ENCODE measurements at regions not wholly inside any gene's neighbourhood (a gene's known extent, or its start where the extent isn't known, plus 50 kb on each side); places are given as distances from the start of the nearest gene placed in this dataset.

GRCh38 chr4:123215536-123215935, 181.1 kb upstream of the SPRY1 start:
- Histone ChIP-seq H3F3A (ENCODE audit: low read depth) (no peaks in the 10 kb centered on the region), H3K27me3 (ENCODE audit: insufficient read depth, low read length, poor library complexity, severe bottlenecking) (no peaks in the 10 kb centered on the region)
- TF ChIP-seq CTCF (conservative IDR thresholded peaks at IDR 0.05; ENCODE audit: low read length) (no peak), EZH2phosphoT487 (IDR thresholded peaks at IDR 0.05; ENCODE audit: borderline replicate concordance) (no peak)

GRCh38 chr4:123216543-123216942, 180.1 kb upstream of the SPRY1 start:
- H3K9me2 ChIP-seq (replicated peaks; ENCODE audit: low read depth, low read length), result no peaks in the 10 kb centered on the region
- H3K27me3 ChIP-seq (ENCODE audit: insufficient read depth, low read length, poor library complexity, severe bottlenecking), result no peaks in the 10 kb centered on the region
- H4K20me1 ChIP-seq (ENCODE audit: insufficient read depth, low read length, poor library complexity, severe bottlenecking), result no peaks in the 10 kb centered on the region
- no peaks in the 10 kb centered on the region for H3K9me3 ChIP-seq (ENCODE audit: insufficient read depth, low read depth, low read length)
- no peak overlapping the region for H3K9ac ChIP-seq (ENCODE audit: low read depth, low read length, poor library complexity, severe bottlenecking)
- H3F3A ChIP-seq (ENCODE audit: low read depth), result no peaks in the 10 kb centered on the region
- TF ChIP-seq CTCF (conservative IDR thresholded peaks at IDR 0.05; ENCODE audit: low read length) (no peak), EZH2phosphoT487 (IDR thresholded peaks at IDR 0.05; ENCODE audit: borderline replicate concordance) (no peak)
- H3K36me3 ChIP-seq (ENCODE audit: insufficient read depth, low read length), result no peaks in the 10 kb centered on the region
- no peak overlapping the region for H2AFZ ChIP-seq (ENCODE audit: low read length)
- H3K79me2 ChIP-seq (ENCODE audit: insufficient read depth, low read length), result no peaks in the 10 kb centered on the region
- no peak overlapping the region for H3K4me3 ChIP-seq (ENCODE audit: low read length, poor library complexity, severe bottlenecking)
- peaks cover 14% of the 10 kb centered on the region for H3K4me1 ChIP-seq (ENCODE audit: insufficient read depth, low read length, poor library complexity, severe bottlenecking)
- H3K4me2 ChIP-seq (ENCODE audit: low read depth, low read length, poor library complexity, severe bottlenecking), result no peak overlapping the region

More at GRCh38 chr4:123215536-123215935, 181.1 kb upstream of the SPRY1 start:
- no peaks in the 10 kb centered on the region for H3K9me3 ChIP-seq (ENCODE audit: insufficient read depth, low read depth, low read length)
- H3K79me2 ChIP-seq (ENCODE audit: insufficient read depth, low read length), result no peaks in the 10 kb centered on the region
- H3K4me3 ChIP-seq (ENCODE audit: low read length, poor library complexity, severe bottlenecking), result no peak overlapping the region
- H3K36me3 ChIP-seq (ENCODE audit: insufficient read depth, low read length), result no peaks in the 10 kb centered on the region
- H3K9ac ChIP-seq (ENCODE audit: low read depth, low read length, poor library complexity, severe bottlenecking), result no peak overlapping the region
- peaks cover 22% of the 10 kb centered on the region for H3K4me1 ChIP-seq (ENCODE audit: insufficient read depth, low read length, poor library complexity, severe bottlenecking)
- no peak overlapping the region for H2AFZ ChIP-seq (ENCODE audit: low read length)
- no peaks in the 10 kb centered on the region for H4K20me1 ChIP-seq (ENCODE audit: insufficient read depth, low read length, poor library complexity, severe bottlenecking)
- no peak overlapping the region for H3K4me2 ChIP-seq (ENCODE audit: low read depth, low read length, poor library complexity, severe bottlenecking)
- no peaks in the 10 kb centered on the region for H3K9me2 ChIP-seq (replicated peaks; ENCODE audit: low read depth, low read length)

- Histone ChIP-seq H3K79me2 (ENCODE audit: insufficient read depth, low read length) (no peaks in the 10 kb centered on the region), H3K4me2 (ENCODE audit: low read depth, low read length, poor library complexity, severe bottlenecking) (no peak overlapping the region), H3F3A (ENCODE audit: low read depth) (no peaks in the 10 kb centered on the region), H3K9ac (ENCODE audit: low read depth, low read length, poor library complexity, severe bottlenecking) (no peak overlapping the region), H4K20me1 (ENCODE audit: insufficient read depth, low read length, poor library complexity, severe bottlenecking) (no peaks in the 10 kb centered on the region), H3K4me3 (ENCODE audit: low read length, poor library complexity, severe bottlenecking) (no peak overlapping the region), H3K27me3 (ENCODE audit: insufficient read depth, low read length, poor library complexity, severe bottlenecking) (no peaks in the 10 kb centered on the region), H3K9me3 (ENCODE audit: insufficient read depth, low read depth, low read length) (no peaks in the 10 kb centered on the region), H3K9me2 (replicated peaks; ENCODE audit: low read depth, low read length) (no peaks in the 10 kb centered on the region), H3K4me1 (ENCODE audit: insufficient read depth, low read length, poor library complexity, severe bottlenecking) (peaks cover 12% of the 10 kb centered on the region), H2AFZ (ENCODE audit: low read length) (no peak overlapping the region), H3K36me3 (ENCODE audit: insufficient read depth, low read length) (no peaks in the 10 kb centered on the region)
- TF ChIP-seq EZH2phosphoT487 (IDR thresholded peaks at IDR 0.05; ENCODE audit: borderline replicate concordance), result no peak
- no peak for TF ChIP-seq CTCF (conservative IDR thresholded peaks at IDR 0.05; ENCODE audit: low read length)
These were observed 179.6 kb upstream of the SPRY1 start for GRCh38 chr4:123216946-123217345.

Measured in Loucy (cell line).